HG02798 (cell line): ENCODE measurements at regions not wholly inside any gene's neighbourhood (a gene's known extent, or its start where the extent isn't known, plus 50 kb on each side); places are given as distances from the start of the nearest gene placed in this dataset.
A peak's percentile ranks its signal among the peaks of the same experiment; 100 is the strongest.
"Not testable (repeated sequence)": the region's sequence is repeated elsewhere in the genome, so short reads cannot be mapped to it uniquely, and the experiment has no call there.

Experiments used
- ATAC-seq: cut with Tn5 transposase; IDR thresholded peaks from one replicate; pipeline ENCODE4 v1.9.1; 2021; ENCODE audit warnings: mild to moderate bottlenecking; ENCODE audit not compliant: unreplicated experiment, poor library complexity

GRCh38 chr7:75201606-75202079 lies 109.3 kb downstream of the GTF2IRD2B start:
- ATAC-seq = not testable (repeated sequence)

GRCh38 chr7:75205367-75206085 lies 113.1 kb downstream of the GTF2IRD2B start:
- ATAC-seq = not testable (repeated sequence)

- ATAC-seq = not testable (repeated sequence)
These were observed 123.1 kb downstream of the GTF2IRD2B start for GRCh38 chr7:75215460-75215859.

- not testable (repeated sequence) for ATAC-seq
These were observed 124.6 kb downstream of the GTF2IRD2B start for GRCh38 chr7:75216963-75217362.

GRCh38 chr7:75226102-75226501 lies 133.7 kb downstream of the GTF2IRD2B start:
- not testable (repeated sequence) for ATAC-seq

- not testable (repeated sequence) for ATAC-seq
These were observed 137.2 kb downstream of the GTF2IRD2B start for GRCh38 chr7:75229558-75229957.

GRCh38 chr7:75230558-75230957 lies 138.2 kb downstream of the GTF2IRD2B start:
- ATAC-seq = not testable (repeated sequence)

GRCh38 chr7:75235092-75235826 lies 142.9 kb downstream of the GTF2IRD2B start:
- not testable (repeated sequence) for ATAC-seq

GRCh38 chr7:75235827-75236167 lies 143.4 kb downstream of the GTF2IRD2B start:
- ATAC-seq = not testable (repeated sequence)

- peak; percentile 97 for ATAC-seq
These were observed 145.1 kb downstream of the GTF2IRD2B start for GRCh38 chr7:75237255-75238187.

- ATAC-seq = not testable (repeated sequence)
These were observed 145.9 kb downstream of the GTF2IRD2B start for GRCh38 chr7:75238309-75238708.

- not testable (repeated sequence) for ATAC-seq
These were observed 151.2 kb downstream of the GTF2IRD2B start for GRCh38 chr7:75243638-75244037.

- ATAC-seq = not testable (repeated sequence)
These were observed 147.2 kb upstream of the TRIM73 start for GRCh38 chr7:75248216-75248615.

- ATAC-seq = not testable (repeated sequence)
These were observed 141.2 kb upstream of the TRIM73 start for GRCh38 chr7:75254238-75254637.

GRCh38 chr7:75257442-75257841 lies 138.0 kb upstream of the TRIM73 start:
- not testable (repeated sequence) for ATAC-seq

- not testable (repeated sequence) for ATAC-seq
These were observed 135.9 kb upstream of the TRIM73 start for GRCh38 chr7:75259454-75260003.

GRCh38 chr7:75261660-75262059 lies 133.8 kb upstream of the TRIM73 start:
- ATAC-seq = not testable (repeated sequence)

GRCh38 chr7:75268158-75268557 lies 127.3 kb upstream of the TRIM73 start:
- ATAC-seq = not testable (repeated sequence)

- not testable (repeated sequence) for ATAC-seq
These were observed 126.3 kb upstream of the TRIM73 start for GRCh38 chr7:75269159-75269558.

- ATAC-seq = peak; percentile 44
These were observed 121.3 kb upstream of the TRIM73 start for GRCh38 chr7:75274114-75274513.
